ENCODE measurements at regions not wholly inside any gene's neighbourhood (a gene's known extent, or its start where the extent isn't known, plus 50 kb on each side); places are given as distances from the start of the nearest gene placed in this dataset.

GRCh38 chr1:13916530-13916929 is 216.5 kb downstream of the PRDM2 start:
- Mint-ChIP-seq H3K27me3 (ENCODE audit: low read depth in 2 of 2) (peaks cover 17 to 20% of the 10 kb centered on the region in 2 donors), H3K4me1 (no peaks in the 10 kb centered on the region), H3K36me3 (no peaks in the 10 kb centered on the region), H3K27ac (no peak overlapping the region), H3K4me3 (no peak overlapping the region), H3K9me3 (no peaks in the 10 kb centered on the region)
- Histone ChIP-seq H3K4me1 (ENCODE audit: control insufficient read depth, insufficient read depth, low read length) (no peaks in the 10 kb centered on the region), H3K27me3 (ENCODE audit: control insufficient read depth, insufficient read depth, low read length) (no peaks in the 10 kb centered on the region), H3K9me3 (ENCODE audit: control insufficient read depth, insufficient read depth, low read length) (no peaks in the 10 kb centered on the region), H3K36me3 (ENCODE audit: control insufficient read depth, insufficient read depth, low read length) (no peaks in the 10 kb centered on the region), H3K27ac (ENCODE audit: low read length) (no peak overlapping the region), H3K4me3 (ENCODE audit: low read length) (no peak overlapping the region)
- DNase-seq (no peak), ATAC-seq (no peak)
- no peak for TF ChIP-seq CTCF (IDR thresholded peaks at IDR 0.05)
- intact Hi-C loops (cut with micrococcal nuclease): no loop called here
- WGBS (ENCODE audit: insufficient coverage): 71% methylated on average over 3 of the region's 3 CpGs

GRCh38 chr1:13917607-13918006 is 217.6 kb downstream of the PRDM2 start:
- intact Hi-C loops (cut with micrococcal nuclease): no loop called here
- ATAC-seq (no peak), DNase-seq (no peak)
- Histone ChIP-seq H3K27me3 (ENCODE audit: control insufficient read depth, insufficient read depth, low read length) (no peaks in the 10 kb centered on the region), H3K27ac (ENCODE audit: low read length) (no peak overlapping the region), H3K4me3 (ENCODE audit: low read length) (no peak overlapping the region), H3K36me3 (ENCODE audit: control insufficient read depth, insufficient read depth, low read length) (no peaks in the 10 kb centered on the region), H3K9me3 (ENCODE audit: control insufficient read depth, insufficient read depth, low read length) (no peaks in the 10 kb centered on the region), H3K4me1 (ENCODE audit: control insufficient read depth, insufficient read depth, low read length) (no peaks in the 10 kb centered on the region)
- Mint-ChIP-seq H3K36me3 (no peaks in the 10 kb centered on the region), H3K4me1 (no peaks in the 10 kb centered on the region), H3K4me3 (no peak overlapping the region), H3K9me3 (no peaks in the 10 kb centered on the region), H3K27me3 (ENCODE audit: low read depth in 2 of 2) (peaks cover 17 to 20% of the 10 kb centered on the region in 2 donors), H3K27ac (no peak overlapping the region)
- WGBS (ENCODE audit: insufficient coverage): 75% methylated on average over 2 of the region's 2 CpGs
- TF ChIP-seq CTCF (IDR thresholded peaks at IDR 0.05): no peak

- no peak overlapping the region for H3K4me3 Mint-ChIP-seq
- DNase-seq: no peak
- no peak overlapping the region for H3K4me3 ChIP-seq (ENCODE audit: low read length)
- H3K4me1 Mint-ChIP-seq: no peaks in the 10 kb centered on the region
- no peaks in the 10 kb centered on the region for H3K4me1 ChIP-seq (ENCODE audit: control insufficient read depth, insufficient read depth, low read length)
- no peaks in the 10 kb centered on the region for H3K36me3 ChIP-seq (ENCODE audit: control insufficient read depth, insufficient read depth, low read length)
- H3K9me3 ChIP-seq (ENCODE audit: control insufficient read depth, insufficient read depth, low read length): no peaks in the 10 kb centered on the region
- no peaks in the 10 kb centered on the region for H3K9me3 Mint-ChIP-seq
- no peak overlapping the region for H3K27ac ChIP-seq (ENCODE audit: low read length)
- H3K27ac Mint-ChIP-seq: no peak overlapping the region
- intact Hi-C loops (cut with micrococcal nuclease): no loop called here
- H3K36me3 Mint-ChIP-seq: no peaks in the 10 kb centered on the region
- no peak for ATAC-seq
- no peaks in the 10 kb centered on the region for H3K27me3 ChIP-seq (ENCODE audit: control insufficient read depth, insufficient read depth, low read length)
- 83% methylated on average over 1 of the region's 1 CpG for WGBS (ENCODE audit: insufficient coverage)
- TF ChIP-seq CTCF (IDR thresholded peaks at IDR 0.05): no peak
- peaks cover 17 to 20% of the 10 kb centered on the region in 2 donors for H3K27me3 Mint-ChIP-seq (ENCODE audit: low read depth in 2 of 2)
These were observed 218.9 kb downstream of the PRDM2 start for GRCh38 chr1:13918862-13919261.

GRCh38 chr1:13921190-13921589 is 221.2 kb downstream of the PRDM2 start:
- H3K4me3 ChIP-seq (ENCODE audit: low read length): no peak overlapping the region
- intact Hi-C loops (cut with micrococcal nuclease): no loop called here
- WGBS (ENCODE audit: insufficient coverage): 85% methylated on average over 1 of the region's 1 CpG
- ATAC-seq: no peak
- Mint-ChIP-seq H3K27me3 (ENCODE audit: low read depth in 2 of 2) (peaks cover 26 to 32% of the 10 kb centered on the region in 2 donors), H3K4me1 (no peaks in the 10 kb centered on the region), H3K36me3 (no peaks in the 10 kb centered on the region), H3K9me3 (no peaks in the 10 kb centered on the region), H3K27ac (no peak overlapping the region), H3K4me3 (no peak overlapping the region)
- no peaks in the 10 kb centered on the region for H3K27me3 ChIP-seq (ENCODE audit: control insufficient read depth, insufficient read depth, low read length)
- H3K27ac ChIP-seq (ENCODE audit: low read length): no peak overlapping the region
- no peak for TF ChIP-seq CTCF (IDR thresholded peaks at IDR 0.05)
- no peaks in the 10 kb centered on the region for H3K4me1 ChIP-seq (ENCODE audit: control insufficient read depth, insufficient read depth, low read length)
- no peaks in the 10 kb centered on the region for H3K36me3 ChIP-seq (ENCODE audit: control insufficient read depth, insufficient read depth, low read length)
- no peak for DNase-seq
- no peaks in the 10 kb centered on the region for H3K9me3 ChIP-seq (ENCODE audit: control insufficient read depth, insufficient read depth, low read length)
